ENCODE measurements at regions not wholly inside any gene's neighbourhood (a gene's known extent, or its start where the extent isn't known, plus 50 kb on each side); places are given as distances from the start of the nearest gene placed in this dataset.

DNA sequence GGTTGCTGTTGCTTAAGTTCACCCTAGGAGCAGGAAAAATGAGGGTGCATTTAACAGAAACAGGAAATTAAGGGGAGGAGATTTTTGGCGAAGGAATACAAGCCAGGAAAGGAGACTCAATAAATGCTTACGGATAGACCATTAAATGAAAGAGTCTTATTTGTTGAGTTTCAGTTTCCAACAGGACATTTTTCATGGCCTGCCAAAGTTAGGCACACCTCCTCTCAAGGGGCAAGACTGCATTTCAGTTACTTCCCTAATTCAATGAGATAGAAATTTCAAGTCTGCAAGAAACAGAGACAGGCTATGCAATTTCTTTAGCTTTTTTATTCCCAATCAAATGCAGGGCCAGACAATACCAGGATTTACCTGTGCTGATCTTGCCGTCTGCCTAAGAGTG lies 394.7 kb upstream of the KLHL29 start:
- H3K9me3 ChIP-seq (replicated peaks in 1 of 2; ENCODE audit: control insufficient read depth in 2 of 2, insufficient read depth in 1 of 2, low read depth in 1 of 2, low read length in 2 of 2): no peaks in the 10 kb centered on the region
- H2BK12ac ChIP-seq (ENCODE audit: low read length): no peak overlapping the region
- H3K4me2 ChIP-seq (ENCODE audit: insufficient read depth, low read length, poor library complexity, severe bottlenecking): no peak overlapping the region
- H2BK120ac ChIP-seq (ENCODE audit: low read depth, low read length): no peak overlapping the region
- H3K18ac ChIP-seq (ENCODE audit: low read length): no peak overlapping the region
- H3K23ac ChIP-seq (ENCODE audit: low read depth, low read length, poor library complexity): no peak overlapping the region
- no peak overlapping the region for H3K9ac ChIP-seq (ENCODE audit: low read depth, low read length, poor library complexity)
- no peaks in the 10 kb centered on the region for H3K27me3 ChIP-seq (ENCODE audit: control insufficient read depth in 3 of 3, insufficient read depth in 3 of 3, low read depth in 1 of 3, low read length in 3 of 3)
- no peak overlapping the region for H2BK15ac ChIP-seq (ENCODE audit: low read length)
- no peaks in the 10 kb centered on the region for H3K36me3 ChIP-seq (replicated peaks in 1 of 2; ENCODE audit: control insufficient read depth in 2 of 2, insufficient read depth in 2 of 2, low read length in 2 of 2)
- H3K79me1 ChIP-seq (ENCODE audit: low read depth, low read length): no peaks in the 10 kb centered on the region
- H4K91ac ChIP-seq (ENCODE audit: low read depth, low read length, poor library complexity): no peak overlapping the region
- no peaks in the 10 kb centered on the region for H3K4me1 ChIP-seq (ENCODE audit: control insufficient read depth in 2 of 2, insufficient read depth in 1 of 2, low read depth in 1 of 2, low read length in 2 of 2)
- no peak overlapping the region for H2BK5ac ChIP-seq (ENCODE audit: low read length)
- H3K14ac ChIP-seq (ENCODE audit: low read length): no peak overlapping the region
- no peak overlapping the region for H3K27ac ChIP-seq (replicated peaks; ENCODE audit: low read length)
- H3K4me3 ChIP-seq (ENCODE audit: low read length in 2 of 2): no peak overlapping the region
- no peak overlapping the region for H3K4ac ChIP-seq (ENCODE audit: low read length)
- H4K8ac ChIP-seq (ENCODE audit: low read depth, low read length): no peak overlapping the region
- DNase-seq (ENCODE audit: low spot score): no peak
- no CpG with 5 or more reads among the region's 3 CpGs for WGBS, 2 donors (ENCODE audit: extremely low coverage in 2 of 2, insufficient read length in 2 of 2, insufficient replicate concordance in 1 of 2)
- no peak overlapping the region for H2AK5ac ChIP-seq (ENCODE audit: low read depth, low read length)
- H2AFZ ChIP-seq (ENCODE audit: low read length): no peak overlapping the region

DNA sequence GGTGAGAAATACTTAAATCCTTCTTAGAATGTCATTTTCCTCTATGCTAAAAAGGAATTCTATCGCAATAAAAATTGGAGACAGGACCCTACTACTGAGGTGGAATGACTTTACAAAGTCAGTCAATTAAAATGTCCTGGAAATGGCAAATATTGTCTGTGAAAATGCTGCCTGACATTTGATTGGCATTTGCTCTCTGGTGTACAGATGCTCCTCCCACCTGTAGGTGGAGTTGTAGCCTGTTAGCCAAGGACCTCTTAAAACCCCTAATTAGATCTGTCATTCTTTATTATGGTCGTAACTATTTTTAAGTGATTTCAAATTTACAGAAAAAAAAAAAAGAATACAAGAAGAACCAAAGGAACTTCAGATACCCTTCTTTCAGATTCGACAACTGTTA lies 393.1 kb upstream of the KLHL29 start:
- no CpG with 5 or more reads among the region's 3 CpGs for WGBS, 2 donors (ENCODE audit: extremely low coverage in 2 of 2, insufficient read length in 2 of 2, insufficient replicate concordance in 1 of 2)

DNA sequence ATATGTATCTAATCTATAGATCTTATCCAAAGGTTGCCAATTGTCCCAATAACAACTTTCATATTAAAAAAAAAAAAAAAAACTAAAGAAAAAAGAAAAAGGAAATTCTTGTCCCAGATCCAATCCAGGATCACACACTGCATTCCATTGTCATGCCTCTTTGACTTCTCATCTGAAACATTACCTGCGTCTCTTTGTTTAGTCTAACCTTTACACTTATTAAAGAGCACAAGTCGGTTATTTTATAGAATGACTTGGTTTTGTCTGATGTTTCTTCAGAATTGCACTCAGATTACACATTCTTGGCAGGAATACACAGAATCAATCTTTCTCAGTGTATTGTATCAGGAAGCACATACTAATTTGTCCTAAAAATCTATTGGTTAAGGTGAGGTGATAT lies 392.5 kb upstream of the KLHL29 start:
- H3K18ac ChIP-seq (ENCODE audit: low read length): no peak overlapping the region
- H3K4me2 ChIP-seq (ENCODE audit: insufficient read depth, low read length, poor library complexity, severe bottlenecking): no peak overlapping the region
- no peak overlapping the region for H3K9ac ChIP-seq (ENCODE audit: low read depth, low read length, poor library complexity)
- H2BK15ac ChIP-seq (ENCODE audit: low read length): no peak overlapping the region
- no CpG with 5 or more reads among the region's 2 CpGs for WGBS, 2 donors (ENCODE audit: extremely low coverage in 2 of 2, insufficient read length in 2 of 2, insufficient replicate concordance in 1 of 2)
- no peak overlapping the region for H3K27ac ChIP-seq (replicated peaks; ENCODE audit: low read length)
- no peak overlapping the region for H2AK5ac ChIP-seq (ENCODE audit: low read depth, low read length)
- H3K14ac ChIP-seq (ENCODE audit: low read length): no peak overlapping the region
- DNase-seq (ENCODE audit: low spot score): no peak
- H2AFZ ChIP-seq (ENCODE audit: low read length): no peak overlapping the region
- H3K4me1 ChIP-seq (ENCODE audit: control insufficient read depth in 2 of 2, insufficient read depth in 1 of 2, low read depth in 1 of 2, low read length in 2 of 2): no peaks in the 10 kb centered on the region
- H4K91ac ChIP-seq (ENCODE audit: low read depth, low read length, poor library complexity): no peak overlapping the region
- no peaks in the 10 kb centered on the region for H3K9me3 ChIP-seq (replicated peaks in 1 of 2; ENCODE audit: control insufficient read depth in 2 of 2, insufficient read depth in 1 of 2, low read depth in 1 of 2, low read length in 2 of 2)
- H3K36me3 ChIP-seq (replicated peaks in 1 of 2; ENCODE audit: control insufficient read depth in 2 of 2, insufficient read depth in 2 of 2, low read length in 2 of 2): no peaks in the 10 kb centered on the region
- H3K79me1 ChIP-seq (ENCODE audit: low read depth, low read length): no peaks in the 10 kb centered on the region
- H3K23ac ChIP-seq (ENCODE audit: low read depth, low read length, poor library complexity): no peak overlapping the region
- no peaks in the 10 kb centered on the region for H3K27me3 ChIP-seq (ENCODE audit: control insufficient read depth in 3 of 3, insufficient read depth in 3 of 3, low read depth in 1 of 3, low read length in 3 of 3)
- no peak overlapping the region for H4K8ac ChIP-seq (ENCODE audit: low read depth, low read length)
- no peak overlapping the region for H2BK120ac ChIP-seq (ENCODE audit: low read depth, low read length)
- no peak overlapping the region for H3K4ac ChIP-seq (ENCODE audit: low read length)
- no peak overlapping the region for H3K4me3 ChIP-seq (ENCODE audit: low read length in 2 of 2)
- no peak overlapping the region for H2BK5ac ChIP-seq (ENCODE audit: low read length)
- no peak overlapping the region for H2BK12ac ChIP-seq (ENCODE audit: low read length)

More for the DNA sequence above, 393.1 kb upstream of the KLHL29 start:
- Histone ChIP-seq H3K79me1 (ENCODE audit: low read depth, low read length) (no peaks in the 10 kb centered on the region), H3K4me1 (ENCODE audit: control insufficient read depth in 2 of 2, insufficient read depth in 1 of 2, low read depth in 1 of 2, low read length in 2 of 2) (no peaks in the 10 kb centered on the region), H3K4me2 (ENCODE audit: insufficient read depth, low read length, poor library complexity, severe bottlenecking) (no peak overlapping the region), H4K8ac (ENCODE audit: low read depth, low read length) (no peak overlapping the region), H3K27ac (replicated peaks; ENCODE audit: low read length) (no peak overlapping the region), H3K18ac (ENCODE audit: low read length) (no peak overlapping the region), H3K36me3 (replicated peaks in 1 of 2; ENCODE audit: control insufficient read depth in 2 of 2, insufficient read depth in 2 of 2, low read length in 2 of 2) (no peaks in the 10 kb centered on the region), H2AFZ (ENCODE audit: low read length) (no peak overlapping the region), H2BK15ac (ENCODE audit: low read length) (no peak overlapping the region), H2BK5ac (ENCODE audit: low read length) (no peak overlapping the region), H3K4me3 (ENCODE audit: low read length in 2 of 2) (no peak overlapping the region), H3K9ac (ENCODE audit: low read depth, low read length, poor library complexity) (no peak overlapping the region), H3K27me3 (ENCODE audit: control insufficient read depth in 3 of 3, insufficient read depth in 3 of 3, low read depth in 1 of 3, low read length in 3 of 3) (no peaks in the 10 kb centered on the region), H3K4ac (ENCODE audit: low read length) (no peak overlapping the region), H3K9me3 (replicated peaks in 1 of 2; ENCODE audit: control insufficient read depth in 2 of 2, insufficient read depth in 1 of 2, low read depth in 1 of 2, low read length in 2 of 2) (no peaks in the 10 kb centered on the region), H2BK120ac (ENCODE audit: low read depth, low read length) (no peak overlapping the region), H3K14ac (ENCODE audit: low read length) (no peak overlapping the region), H2AK5ac (ENCODE audit: low read depth, low read length) (no peak overlapping the region), H2BK12ac (ENCODE audit: low read length) (no peak overlapping the region), H4K91ac (ENCODE audit: low read depth, low read length, poor library complexity) (no peak overlapping the region), H3K23ac (ENCODE audit: low read depth, low read length, poor library complexity) (no peak overlapping the region)
- DNase-seq (ENCODE audit: low spot score): no peak

DNA sequence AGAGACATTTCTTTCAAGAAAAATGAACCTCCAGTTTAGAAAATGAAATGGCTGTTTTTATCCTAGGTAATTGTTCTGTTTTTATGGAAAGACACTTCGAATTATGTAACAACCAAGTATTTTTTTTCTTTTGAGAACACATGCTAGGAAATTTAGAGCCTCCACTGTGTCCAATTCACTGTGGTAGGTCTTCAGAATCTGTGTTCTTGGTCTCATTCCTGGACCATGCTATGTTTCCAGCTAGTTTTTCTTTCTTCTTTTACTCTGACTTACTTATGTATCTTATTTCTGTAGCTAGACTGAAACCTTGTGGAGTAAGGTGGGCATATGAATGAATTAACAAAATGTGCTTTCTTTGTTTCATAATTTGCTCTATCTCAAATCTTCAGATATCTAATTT lies 391.7 kb upstream of the KLHL29 start:
- no peak overlapping the region for H3K4me2 ChIP-seq (ENCODE audit: insufficient read depth, low read length, poor library complexity, severe bottlenecking)
- no peak overlapping the region for H3K14ac ChIP-seq (ENCODE audit: low read length)
- no peak overlapping the region for H2BK5ac ChIP-seq (ENCODE audit: low read length)
- H4K91ac ChIP-seq (ENCODE audit: low read depth, low read length, poor library complexity): no peak overlapping the region
- H4K8ac ChIP-seq (ENCODE audit: low read depth, low read length): no peak overlapping the region
- H3K79me1 ChIP-seq (ENCODE audit: low read depth, low read length): no peaks in the 10 kb centered on the region
- DNase-seq (ENCODE audit: low spot score): no peak
- no peaks in the 10 kb centered on the region for H3K9me3 ChIP-seq (replicated peaks in 1 of 2; ENCODE audit: control insufficient read depth in 2 of 2, insufficient read depth in 1 of 2, low read depth in 1 of 2, low read length in 2 of 2)
- H3K27ac ChIP-seq (replicated peaks; ENCODE audit: low read length): no peak overlapping the region
- H3K4me3 ChIP-seq (ENCODE audit: low read length in 2 of 2): no peak overlapping the region
- no peak overlapping the region for H3K4ac ChIP-seq (ENCODE audit: low read length)
- no peaks in the 10 kb centered on the region for H3K36me3 ChIP-seq (replicated peaks in 1 of 2; ENCODE audit: control insufficient read depth in 2 of 2, insufficient read depth in 2 of 2, low read length in 2 of 2)
- H2AFZ ChIP-seq (ENCODE audit: low read length): no peak overlapping the region
- no peak overlapping the region for H2AK5ac ChIP-seq (ENCODE audit: low read depth, low read length)
- H3K23ac ChIP-seq (ENCODE audit: low read depth, low read length, poor library complexity): no peak overlapping the region
- WGBS, 2 donors (ENCODE audit: extremely low coverage in 2 of 2, insufficient read length in 2 of 2, insufficient replicate concordance in 1 of 2): no CpG with 5 or more reads among the region's 1 CpG
- no peak overlapping the region for H2BK12ac ChIP-seq (ENCODE audit: low read length)
- no peaks in the 10 kb centered on the region for H3K27me3 ChIP-seq (ENCODE audit: control insufficient read depth in 3 of 3, insufficient read depth in 3 of 3, low read depth in 1 of 3, low read length in 3 of 3)
- H3K18ac ChIP-seq (ENCODE audit: low read length): no peak overlapping the region
- H3K4me1 ChIP-seq (ENCODE audit: control insufficient read depth in 2 of 2, insufficient read depth in 1 of 2, low read depth in 1 of 2, low read length in 2 of 2): no peaks in the 10 kb centered on the region
- no peak overlapping the region for H2BK15ac ChIP-seq (ENCODE audit: low read length)
- no peak overlapping the region for H3K9ac ChIP-seq (ENCODE audit: low read depth, low read length, poor library complexity)
- H2BK120ac ChIP-seq (ENCODE audit: low read depth, low read length): no peak overlapping the region
